WTC11 (cell line): ENCODE measurements at regions not wholly inside any gene's neighbourhood (a gene's known extent, or its start where the extent isn't known, plus 50 kb on each side); places are given as distances from the start of the nearest gene placed in this dataset.

Experiments
- ATAC-seq: fragments of 200-7000 bp; cut with Tn5 transposase; 2 replicates; pipeline ENCODE4 v1.10.0; 2021; ENCODE audit warnings: mild to moderate bottlenecking, moderate library complexity
- CTCF ChIA-PET: fragments of 300-600 bp; sonication (Branson Sonifier 250); formaldehyde crosslinking; loops from one replicate; lab custom pipeline; 2021; ENCODE audit warnings: antibody characterized with exemption; lab: Charles Lee
- POLR2A ChIA-PET: fragments of 350-600 bp; sonication (Branson Sonifier 250); formaldehyde crosslinking; loops from one replicate; lab custom pipeline; 2021; ENCODE audit warnings: antibody characterized with exemption; lab: Charles Lee
- DNase-seq: peaks from one replicate; pipeline ENCODE4 v3.0.0; 2021; ENCODE audit warnings: low spot score
- H3K27ac Mint-ChIP-seq: 2 replicates; pipeline ENCODE4 v1.8.0; 2021; ENCODE audit warnings: mixed read lengths
- H3K27me3 Mint-ChIP-seq: 2 replicates; pipeline ENCODE4 v1.8.0; 2021; ENCODE audit warnings: low read depth, mild to moderate bottlenecking, moderate library complexity, mixed read lengths
- H3K36me3 Mint-ChIP-seq: 2 replicates; pipeline ENCODE4 v1.8.0; 2021; ENCODE audit warnings: mixed read lengths
- H3K4me1 Mint-ChIP-seq: 2 replicates; pipeline ENCODE4 v1.8.0; 2022; ENCODE audit warnings: mixed read lengths
- H3K4me3 Mint-ChIP-seq: 2 replicates; pipeline ENCODE4 v1.8.0; 2021; ENCODE audit warnings: mild to moderate bottlenecking, moderate library complexity, mixed read lengths
- H3K9me3 Mint-ChIP-seq: 2 replicates; pipeline ENCODE4 v1.8.0; 2021; ENCODE audit warnings: mixed read lengths
- ATF2 ChIP-seq: sonication (generic); formaldehyde crosslinking; IDR thresholded peaks from 2 replicates; pipeline ENCODE4 v1.8.1; 2022; ENCODE audit warnings: low read depth, missing genetic modification reagents, borderline replicate concordance
- ATF6 ChIP-seq: sonication (generic); formaldehyde crosslinking; IDR thresholded peaks from 2 replicates; pipeline ENCODE4 v1.8.1; 2023; ENCODE audit warnings: mild to moderate bottlenecking, missing genetic modification reagents
- E2F4 ChIP-seq: sonication (generic); formaldehyde crosslinking; IDR thresholded peaks from 2 replicates; pipeline ENCODE4 v1.8.1; 2022; ENCODE audit warnings: low read depth, mild to moderate bottlenecking, moderate library complexity, missing genetic modification reagents, borderline replicate concordance
- EMX1 ChIP-seq: fragments of 250-450 bp; sonication (Bioruptor Pico); IDR thresholded peaks from 2 replicates; pipeline ENCODE4 v1.8.0; 2021; ENCODE audit warnings: mild to moderate bottlenecking
- ETV6 ChIP-seq: sonication (generic); formaldehyde crosslinking; IDR thresholded peaks from 2 replicates; pipeline ENCODE4 v1.8.1; 2022; ENCODE audit warnings: mild to moderate bottlenecking, missing genetic modification reagents
- HMGXB4 ChIP-seq: sonication (generic); formaldehyde crosslinking; IDR thresholded peaks from 2 replicates; pipeline ENCODE4 v1.8.1; 2023; ENCODE audit warnings: mild to moderate bottlenecking, moderate library complexity, missing genetic modification reagents
- IRF1 ChIP-seq: sonication (generic); formaldehyde crosslinking; IDR thresholded peaks from 2 replicates; pipeline ENCODE4 v1.8.0; 2023; ENCODE audit warnings: missing genetic modification reagents
- KAT7 ChIP-seq: sonication (generic); formaldehyde crosslinking; IDR thresholded peaks from 2 replicates; pipeline ENCODE4 v1.8.1; 2023; ENCODE audit warnings: missing genetic modification reagents, mild to moderate bottlenecking, borderline replicate concordance
- NFYB ChIP-seq: sonication (generic); formaldehyde crosslinking; conservative IDR thresholded peaks from 2 replicates; pipeline ENCODE4 v1.8.0; 2022; ENCODE audit warnings: low read depth, missing genetic modification reagents
- NR3C1 ChIP-seq: sonication (generic); formaldehyde crosslinking; conservative IDR thresholded peaks from 2 replicates; pipeline ENCODE4 v1.8.1; 2023; ENCODE audit warnings: low read depth, mild to moderate bottlenecking, missing genetic modification reagents
- OVOL2 ChIP-seq: fragments of 250-450 bp; sonication (Bioruptor Pico); IDR thresholded peaks from 2 replicates; pipeline ENCODE4 v1.9.0; 2021; ENCODE audit warnings: mild to moderate bottlenecking, borderline replicate concordance
- PRDM15 ChIP-seq: sonication (generic); formaldehyde crosslinking; IDR thresholded peaks from 2 replicates; pipeline ENCODE4 v1.8.0; 2022; ENCODE audit warnings: missing genetic modification reagents
- PREB ChIP-seq: sonication (generic); formaldehyde crosslinking; IDR thresholded peaks from 2 replicates; pipeline ENCODE4 v1.8.1; 2022; ENCODE audit warnings: mild to moderate bottlenecking, missing genetic modification reagents, moderate library complexity, borderline replicate concordance
- PRRX2 ChIP-seq: fragments of 250-450 bp; sonication (Bioruptor Pico); IDR thresholded peaks from 2 replicates; pipeline ENCODE4 v1.8.0; 2021; ENCODE audit warnings: mild to moderate bottlenecking
- SOX15 ChIP-seq: fragments of 250-450 bp; sonication (Bioruptor Pico); IDR thresholded peaks from 2 replicates; pipeline ENCODE4 v1.9.0; 2021; ENCODE audit warnings: mild to moderate bottlenecking
- USF1 ChIP-seq: sonication (generic); formaldehyde crosslinking; IDR thresholded peaks from 2 replicates; pipeline ENCODE4 v1.8.0; 2022; ENCODE audit warnings: mild to moderate bottlenecking, missing genetic modification reagents
- ZNF416 ChIP-seq: fragments of 250-450 bp; sonication (Bioruptor Pico); IDR thresholded peaks from 2 replicates; pipeline ENCODE4 v1.9.0; 2021; ENCODE audit warnings: mild to moderate bottlenecking, inconsistent platforms
- ZSCAN18 ChIP-seq: fragments of 250-450 bp; sonication (Bioruptor Pico); IDR thresholded peaks from 2 replicates; pipeline ENCODE4 v2.1.2; 2022; ENCODE audit warnings: mild to moderate bottlenecking, moderate library complexity

GRCh38 chr3:18580268-18580667 lies 155.1 kb upstream of the SATB1 start:
- H3K9me3 Mint-ChIP-seq, result peaks cover 20% of the 10 kb centered on the region
- DNase-seq (no peak), ATAC-seq (no peak)
- CTCF ChIA-PET, result no interaction called here
- no peak overlapping the region for H3K4me3 Mint-ChIP-seq
- H3K4me1 Mint-ChIP-seq, result no peaks in the 10 kb centered on the region
- POLR2A ChIA-PET, result interaction anchor here (0.5 kb wide), 1 partner anchor 156 kb away, joined by 4 read pairs; no protein-coding TSS in a partner anchor
- no peaks in the 10 kb centered on the region for H3K27me3 Mint-ChIP-seq
- no peak overlapping the region for H3K27ac Mint-ChIP-seq
- no peak for TF ChIP-seq OVOL2 (CRISPR knock-in tag)
- TF ChIP-seq ZNF416 (CRISPR knock-in tag), result no peak
- no peak for TF ChIP-seq ETV6 (CRISPR knock-in tag)
- no peak for TF ChIP-seq HMGXB4 (CRISPR knock-in tag)
- TF ChIP-seq USF1, result no peak
- TF ChIP-seq E2F4, result no peak
- TF ChIP-seq PREB (CRISPR knock-in tag), result no peak
- no peak for TF ChIP-seq ATF6 (CRISPR knock-in tag)
- no peak for TF ChIP-seq IRF1 (CRISPR knock-in tag)
- no peak for TF ChIP-seq PRRX2 (CRISPR knock-in tag)
- H3K36me3 Mint-ChIP-seq, result peaks cover 7% of the 10 kb centered on the region

GRCh38 chr3:18579661-18580060 lies 154.5 kb upstream of the SATB1 start:
- ChIA-PET CTCF (no interaction called here), POLR2A (no interaction called here)
- no peak for ATAC-seq
- Mint-ChIP-seq H3K36me3 (peaks cover 7% of the 10 kb centered on the region), H3K27ac (no peak overlapping the region), H3K27me3 (no peaks in the 10 kb centered on the region), H3K4me3 (no peak overlapping the region), H3K9me3 (peaks cover 20% of the 10 kb centered on the region), H3K4me1 (no peaks in the 10 kb centered on the region)
- no peak for DNase-seq
- TF ChIP-seq NFYB (CRISPR knock-in tag) (no peak), KAT7 (no peak), ZSCAN18 (CRISPR knock-in tag) (no peak), ATF2 (CRISPR knock-in tag) (no peak), SOX15 (CRISPR knock-in tag) (no peak), NR3C1 (no peak), EMX1 (CRISPR knock-in tag) (no peak), PRDM15 (CRISPR knock-in tag) (no peak)
